GM21360 (cell line): ENCODE measurements at regions not wholly inside any gene's neighbourhood (a gene's known extent, or its start where the extent isn't known, plus 50 kb on each side); places are given as distances from the start of the nearest gene placed in this dataset.

Source experiments
- ATAC-seq: cut with Tn5 transposase; IDR thresholded peaks from one replicate; pipeline ENCODE4 v1.9.1; 2021; ENCODE audit warnings: mild to moderate bottlenecking, moderate library complexity; ENCODE audit not compliant: unreplicated experiment

DNA sequence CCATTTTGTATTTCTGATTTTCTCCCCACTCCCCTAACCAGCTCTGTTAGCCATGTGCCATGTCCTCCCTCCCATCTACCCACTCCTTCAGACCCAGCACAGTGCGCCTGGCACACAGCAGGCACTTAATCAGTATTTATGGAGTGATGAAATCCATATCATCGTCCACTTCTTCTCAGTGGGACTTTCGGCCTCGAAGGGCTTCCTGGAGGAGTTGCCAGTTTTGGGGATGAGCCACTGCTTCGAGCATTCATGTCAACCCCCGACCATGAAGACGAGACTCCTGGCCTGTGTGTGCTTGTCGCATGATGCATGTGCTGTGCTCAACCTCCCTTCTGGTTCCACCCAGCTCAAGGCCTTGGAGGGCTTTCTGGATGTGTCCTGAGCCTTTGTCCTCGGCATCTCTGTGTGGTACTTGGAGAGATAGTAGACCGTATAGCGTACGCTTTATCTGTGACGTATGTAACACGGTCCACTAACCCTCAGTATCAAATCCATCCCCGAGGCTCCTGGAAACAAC, 119.5 kb upstream of the RTL1 start:
- no peak for ATAC-seq

DNA sequence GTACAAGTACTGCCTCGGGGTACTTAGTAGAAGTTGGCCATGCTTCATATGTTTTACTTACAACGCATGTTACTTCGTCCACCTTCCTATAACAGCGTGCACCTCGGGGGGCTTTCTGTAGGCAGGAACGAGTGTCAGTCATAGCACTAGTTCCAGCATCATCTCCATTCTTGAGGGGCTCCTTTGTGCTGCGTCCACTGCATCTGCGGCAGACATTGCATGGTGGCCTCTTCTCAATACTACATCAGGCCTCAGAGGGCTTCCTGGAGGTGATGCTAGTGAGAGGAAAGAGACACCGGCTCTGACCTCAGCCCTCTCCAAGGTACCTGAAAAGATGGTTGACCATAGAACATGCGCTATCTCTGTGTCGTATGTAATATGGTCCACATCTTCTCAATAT, 121.2 kb upstream of the RTL1 start:
- ATAC-seq: no peak

DNA sequence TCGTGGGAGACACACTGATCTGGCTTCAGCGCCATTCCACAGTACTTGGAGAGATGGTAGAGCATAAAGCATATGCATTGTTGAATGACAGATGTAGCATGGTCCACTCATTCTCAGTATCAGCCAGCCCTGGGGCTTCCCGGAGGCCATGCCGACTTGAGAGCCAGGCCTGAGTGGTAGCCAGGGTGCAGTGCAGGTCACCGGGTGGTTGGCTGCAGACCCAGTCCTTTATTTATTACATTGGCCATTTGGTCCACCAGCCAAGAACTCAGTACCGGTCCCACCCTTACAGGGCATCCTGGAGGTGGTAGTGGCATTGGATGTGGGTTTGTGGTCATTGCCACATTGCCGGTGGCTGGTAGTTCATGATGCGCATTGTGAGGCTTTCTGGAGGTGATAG, 121.6 kb upstream of the RTL1 start:
- ATAC-seq: no peak

DNA sequence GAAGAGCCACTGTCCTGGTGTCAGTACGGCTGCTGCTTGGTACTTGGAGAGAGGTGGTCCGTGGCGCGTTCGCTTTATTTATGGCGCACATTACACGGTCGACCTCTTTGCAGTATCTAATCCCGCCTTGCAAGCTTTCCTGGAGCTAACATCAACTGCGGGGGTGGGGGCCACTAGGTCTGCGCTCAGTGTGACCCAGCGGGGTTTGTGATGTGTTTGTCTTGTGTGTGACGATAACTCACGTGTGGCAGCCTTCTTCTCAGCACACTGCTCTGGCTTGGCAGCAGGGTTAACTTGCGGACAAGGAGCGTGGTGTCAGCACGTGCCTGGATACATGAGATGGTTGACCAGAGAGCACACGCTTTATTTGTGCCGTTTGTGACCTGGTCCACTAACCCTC, 122.2 kb upstream of the RTL1 start:
- no peak for ATAC-seq

DNA sequence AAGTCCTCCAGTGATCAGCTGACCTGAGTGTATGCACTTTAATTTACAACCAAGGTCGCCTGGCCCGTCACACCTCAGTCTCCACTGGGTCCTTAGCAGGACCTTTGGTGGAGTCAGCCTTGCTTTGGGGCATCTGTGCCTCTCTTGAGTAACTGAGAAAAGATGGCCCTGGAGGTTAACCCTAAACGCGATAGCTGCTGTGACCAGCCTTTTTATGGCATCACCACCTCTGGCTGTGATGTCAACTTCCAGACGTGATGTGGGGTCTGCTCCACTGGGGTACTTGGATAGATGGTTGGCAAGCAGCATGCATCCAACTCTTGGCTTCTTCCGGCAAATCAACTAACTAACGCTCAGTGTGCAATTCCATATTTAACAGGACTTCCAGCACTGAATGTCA, 122.8 kb upstream of the RTL1 start:
- no peak for ATAC-seq

DNA sequence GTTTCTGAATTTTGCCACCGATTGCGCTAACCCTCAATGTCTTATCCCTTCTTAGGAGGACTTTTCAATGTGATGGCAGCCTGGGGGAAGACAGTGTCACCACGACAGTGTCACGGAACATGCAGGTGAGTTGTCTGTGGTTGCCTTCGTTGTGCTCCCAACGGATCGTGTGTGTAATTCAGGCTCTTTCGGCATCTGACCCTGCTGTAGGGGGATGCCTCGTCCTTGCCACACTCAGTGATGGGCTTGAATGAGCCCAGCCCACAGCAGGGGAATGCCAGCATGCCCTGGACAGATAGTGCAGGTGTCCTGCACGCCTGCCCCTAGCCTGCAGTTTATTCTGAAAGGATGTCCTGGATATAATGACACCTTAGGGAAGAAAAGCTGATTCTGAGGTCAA, 123.8 kb upstream of the RTL1 start:
- ATAC-seq: no peak

DNA sequence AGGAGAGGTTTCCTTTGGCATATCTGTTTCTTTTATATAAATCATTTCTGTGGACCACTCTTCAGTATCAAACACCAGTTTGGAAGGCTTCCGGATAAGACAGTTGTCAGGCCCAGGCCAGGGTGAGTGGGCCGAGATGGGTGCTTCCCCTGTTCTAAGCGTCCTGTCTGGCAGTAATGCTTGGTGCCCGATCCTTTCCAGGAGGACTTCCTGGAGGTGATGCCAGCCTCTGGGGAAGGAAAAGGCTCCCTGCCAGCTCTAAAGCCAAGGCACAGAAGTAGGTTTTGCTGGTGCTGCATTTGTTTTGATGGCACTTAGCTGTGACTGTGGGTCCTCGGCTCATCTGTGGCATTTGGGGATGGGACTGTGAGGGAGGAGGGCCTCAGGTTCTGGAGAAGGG, 124.4 kb upstream of the RTL1 start:
- ATAC-seq: no peak

DNA sequence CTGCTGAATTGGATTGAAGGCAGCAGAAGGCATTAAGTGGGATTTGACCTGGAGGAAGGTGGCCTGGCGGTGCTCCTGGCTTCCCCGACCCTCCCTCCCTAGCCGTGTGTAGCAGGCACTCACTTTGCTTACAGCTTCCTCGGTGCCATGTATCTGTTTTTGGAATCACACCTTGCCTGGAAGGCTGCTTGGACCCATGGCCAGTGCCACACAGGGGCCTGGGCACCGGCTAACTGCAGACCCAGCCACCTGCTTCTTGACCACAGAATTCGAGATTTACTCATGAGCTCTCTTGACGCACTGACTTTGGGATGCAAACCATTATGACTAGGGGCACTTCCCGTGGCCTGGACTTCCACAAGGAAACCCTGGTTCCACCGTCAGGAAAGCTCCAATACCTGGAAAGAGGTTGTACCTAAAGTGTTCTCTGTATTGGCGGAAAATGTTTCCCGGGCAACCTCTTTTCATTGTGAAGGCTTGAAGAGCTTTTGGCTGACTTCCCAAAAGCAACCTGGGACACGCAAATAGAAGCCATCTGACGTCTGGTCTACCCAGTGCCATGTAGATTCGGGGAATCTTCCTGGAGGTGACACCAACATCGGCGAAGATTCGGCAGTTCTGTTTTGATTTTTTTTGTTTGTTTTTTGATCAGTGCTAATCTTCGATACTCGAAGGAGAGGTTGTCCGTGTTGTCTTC, 125.6 kb upstream of the RTL1 start:
- no peak for ATAC-seq

DNA sequence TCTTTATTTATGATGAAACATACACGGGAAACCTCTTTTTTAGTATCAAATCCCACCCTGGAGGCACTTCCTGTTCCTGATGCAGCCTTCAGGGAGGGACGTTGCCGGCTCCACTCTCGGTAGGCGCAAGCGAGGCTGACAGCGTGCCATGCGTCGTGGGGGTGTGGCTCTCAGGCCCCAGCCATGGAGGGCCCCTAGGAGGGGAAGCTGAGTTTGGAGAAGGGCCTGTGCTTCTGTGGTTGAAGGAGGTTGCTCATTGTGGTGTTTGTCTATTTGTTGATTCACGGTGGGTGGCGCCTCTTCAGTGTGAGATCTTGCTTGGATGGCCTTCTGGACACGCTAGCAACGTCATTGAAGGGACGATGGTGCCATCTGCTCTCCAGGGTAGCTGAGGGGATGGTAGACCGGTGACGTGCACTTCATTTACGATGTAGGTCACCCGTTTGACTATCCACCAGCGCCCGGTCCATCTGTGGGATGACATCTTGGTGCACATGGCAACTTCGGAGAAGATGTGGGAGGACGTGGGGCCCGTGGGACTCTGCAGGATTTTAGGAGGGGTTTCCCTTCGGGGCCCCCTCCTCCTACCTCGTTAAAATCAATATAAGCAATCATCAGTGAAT, 126.3 kb upstream of the RTL1 start:
- no peak for ATAC-seq

DNA sequence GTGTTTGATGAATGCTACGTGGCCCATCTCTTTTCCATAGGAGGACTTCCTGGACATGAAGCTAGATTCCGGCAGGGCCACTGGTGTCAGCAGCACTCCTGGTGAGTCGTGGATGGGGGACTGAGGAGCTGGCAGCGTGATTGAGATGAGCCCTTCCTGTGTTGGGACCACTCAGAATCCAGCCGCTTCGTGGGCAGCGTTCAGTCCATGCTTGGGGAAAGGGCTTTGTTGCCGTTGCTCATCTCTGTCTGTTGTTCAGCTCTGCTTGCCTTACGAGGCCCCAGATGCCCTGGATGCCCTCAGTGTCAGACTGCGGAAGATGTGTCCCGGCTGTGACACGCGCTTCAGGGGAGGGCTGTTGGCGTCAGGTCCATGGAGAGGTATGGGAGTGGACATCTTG, 127.1 kb upstream of the RTL1 start:
- no peak for ATAC-seq

DNA sequence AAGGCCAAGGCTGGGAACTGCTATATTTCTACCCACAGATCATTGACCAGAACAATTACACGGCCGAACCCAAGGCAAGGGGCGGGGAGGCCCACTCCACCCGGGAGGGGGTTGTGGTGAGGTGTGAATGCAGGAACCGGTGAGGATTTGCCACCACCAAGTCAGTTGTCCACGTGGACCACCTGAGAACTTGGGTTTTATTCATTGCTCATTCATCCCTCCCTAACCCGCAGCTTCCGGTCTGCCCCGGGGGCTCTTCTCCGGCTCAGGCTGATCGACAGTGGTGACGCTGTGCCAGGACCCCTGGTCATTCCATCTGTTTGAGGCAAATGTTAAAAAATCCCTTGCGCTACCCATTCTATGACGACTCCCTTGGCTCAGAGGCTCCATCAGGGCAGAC, 127.7 kb upstream of the RTL1 start:
- no peak for ATAC-seq

DNA sequence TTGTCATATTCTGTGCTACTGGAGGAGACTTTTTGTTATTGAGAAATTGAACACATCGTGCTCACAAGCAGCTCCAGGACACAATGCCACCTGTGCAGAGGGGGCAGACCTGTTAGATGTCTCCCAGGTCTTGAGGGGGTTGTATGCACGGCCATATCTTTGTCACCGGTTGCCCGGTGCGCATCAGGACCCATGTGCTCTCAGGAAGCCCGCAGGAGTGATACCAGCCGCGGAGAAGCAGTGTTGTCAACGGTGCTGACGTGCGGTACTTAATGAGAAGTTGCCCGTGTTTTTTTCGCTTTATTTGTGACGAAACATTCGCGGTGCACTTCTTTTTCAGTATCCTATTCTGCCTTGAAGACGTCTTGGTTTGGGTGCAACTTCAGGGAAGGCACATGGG, 128.2 kb upstream of the RTL1 start:
- ATAC-seq: no peak

DNA sequence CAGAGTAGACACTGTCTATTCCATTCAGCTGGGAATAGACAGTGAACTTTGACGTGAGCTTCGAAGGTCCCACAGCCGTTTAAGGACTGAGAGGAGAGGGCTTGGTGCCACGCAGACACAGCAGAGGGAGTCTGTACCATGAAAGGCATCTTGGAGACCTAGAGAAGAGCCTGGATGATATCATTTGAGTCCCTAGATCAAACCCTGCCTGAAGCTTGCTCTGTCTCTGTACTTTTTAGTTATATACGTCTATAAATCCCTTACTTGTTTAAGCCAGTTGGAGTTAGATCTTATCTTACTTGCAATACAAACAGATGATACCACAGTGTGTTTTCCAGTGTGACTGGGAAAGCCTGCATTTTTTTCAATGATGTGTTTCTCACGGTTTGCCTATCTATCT, 128.9 kb upstream of the RTL1 start:
- no peak for ATAC-seq

DNA sequence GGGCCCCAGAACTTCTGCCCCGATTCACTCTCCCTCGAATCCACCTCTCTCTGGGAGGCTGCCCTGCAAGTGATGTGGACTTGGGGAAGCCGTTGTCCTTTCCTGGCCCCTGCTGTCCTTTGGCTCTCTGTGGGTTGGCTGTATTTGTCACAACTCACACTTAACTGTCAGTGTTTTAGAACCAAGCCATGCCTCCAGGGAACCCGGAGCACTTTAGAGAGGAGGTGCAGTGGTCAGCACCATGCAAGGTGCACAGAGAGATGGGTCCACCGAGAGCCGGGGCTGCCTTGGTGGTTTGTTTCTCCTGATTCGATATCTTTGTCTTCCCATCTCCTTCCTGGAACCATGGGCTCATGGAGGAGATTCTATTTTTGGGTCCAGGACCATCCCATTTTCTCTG, 129.5 kb upstream of the RTL1 start:
- no peak for ATAC-seq

DNA sequence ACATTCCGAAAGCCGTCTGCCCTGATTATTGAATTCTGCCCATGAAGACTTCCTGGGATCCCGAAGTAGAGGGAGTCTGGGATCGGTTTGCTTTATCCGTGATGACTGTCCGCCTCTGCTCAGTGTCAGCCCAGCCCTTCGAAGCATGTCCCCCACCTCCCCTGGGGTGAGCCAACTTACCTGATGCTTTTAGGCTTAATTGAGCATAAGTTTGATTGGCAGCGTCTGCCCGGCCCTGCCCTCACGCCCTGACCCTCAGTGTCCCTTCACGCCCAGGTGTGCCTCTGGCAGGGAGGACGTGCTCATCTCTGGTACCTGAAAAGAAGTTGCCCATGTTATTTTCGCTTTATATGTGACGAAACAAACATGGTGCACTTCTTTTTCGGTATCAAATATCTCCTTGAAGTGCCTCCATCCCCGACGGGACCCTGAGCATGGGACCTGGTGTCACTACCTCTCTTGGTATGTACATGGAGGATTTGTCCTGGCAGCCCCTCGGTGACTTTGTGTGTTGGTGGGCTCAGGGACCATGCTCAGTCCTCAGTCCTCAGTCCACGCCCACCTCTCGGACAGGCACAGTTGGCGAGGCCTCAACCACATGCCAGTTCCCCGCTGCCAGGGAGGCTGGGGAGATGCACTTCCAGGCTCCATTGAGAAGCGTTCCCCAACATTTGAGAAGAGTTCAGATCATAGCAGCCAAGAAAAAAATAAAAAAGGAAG, 130.1 kb upstream of the RTL1 start:
- ATAC-seq: no peak

DNA sequence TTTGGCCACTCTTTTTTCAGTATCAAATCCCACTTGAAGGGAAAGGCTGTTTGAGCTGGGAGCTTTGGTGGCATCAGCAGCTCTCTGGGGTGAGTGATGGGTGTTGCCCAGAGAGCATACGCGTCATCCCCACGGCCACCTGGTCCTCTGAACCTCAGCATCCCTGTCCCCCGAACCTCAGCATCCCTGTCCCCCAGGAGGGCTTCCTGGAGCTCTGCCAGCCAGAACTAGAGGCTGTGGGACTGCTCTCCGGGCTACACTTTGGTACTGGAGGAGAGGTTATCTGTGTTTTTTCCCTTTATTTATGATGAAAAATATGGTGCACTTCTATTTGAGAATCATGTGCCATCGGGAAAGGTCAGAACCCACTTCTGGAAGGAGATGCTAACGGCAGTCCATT, 131.5 kb upstream of the RTL1 start:
- no peak for ATAC-seq

DNA sequence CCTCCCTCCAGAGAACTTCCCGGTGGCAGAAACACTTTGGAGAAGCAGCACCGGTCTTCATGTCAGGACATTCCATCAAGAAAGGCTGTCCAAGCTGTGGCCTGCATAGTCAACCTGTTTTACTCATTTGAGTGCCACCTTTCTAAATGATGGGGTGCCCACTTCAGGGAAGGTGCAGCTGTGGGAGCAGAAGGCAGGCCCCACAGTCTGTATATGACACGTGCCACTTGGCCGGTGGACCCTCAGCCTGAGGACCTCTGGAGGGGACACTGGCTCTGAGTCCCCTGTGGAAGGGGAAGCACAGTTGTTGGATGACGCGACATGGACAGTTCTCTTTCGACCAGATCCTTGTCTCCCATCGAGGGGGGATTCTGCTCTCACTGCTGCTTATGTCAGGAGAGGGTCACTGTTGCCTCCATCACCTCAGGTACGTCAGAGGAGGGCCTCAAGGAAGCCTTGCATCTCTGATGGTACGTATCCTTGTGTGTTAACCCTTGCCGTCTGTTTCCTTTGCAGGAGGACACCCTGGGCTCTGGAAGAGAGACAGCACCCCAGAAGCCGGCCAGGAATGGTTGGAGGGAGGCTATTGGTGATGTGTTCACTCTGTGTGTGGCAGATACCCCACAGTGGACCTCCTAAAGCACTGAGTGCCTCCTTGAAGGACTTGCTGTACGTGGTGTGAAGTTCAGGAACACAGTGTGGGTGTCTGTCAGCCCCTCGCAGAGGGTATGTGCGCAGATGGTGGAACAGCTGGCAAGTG, 132.1 kb upstream of the RTL1 start:
- no peak for ATAC-seq

DNA sequence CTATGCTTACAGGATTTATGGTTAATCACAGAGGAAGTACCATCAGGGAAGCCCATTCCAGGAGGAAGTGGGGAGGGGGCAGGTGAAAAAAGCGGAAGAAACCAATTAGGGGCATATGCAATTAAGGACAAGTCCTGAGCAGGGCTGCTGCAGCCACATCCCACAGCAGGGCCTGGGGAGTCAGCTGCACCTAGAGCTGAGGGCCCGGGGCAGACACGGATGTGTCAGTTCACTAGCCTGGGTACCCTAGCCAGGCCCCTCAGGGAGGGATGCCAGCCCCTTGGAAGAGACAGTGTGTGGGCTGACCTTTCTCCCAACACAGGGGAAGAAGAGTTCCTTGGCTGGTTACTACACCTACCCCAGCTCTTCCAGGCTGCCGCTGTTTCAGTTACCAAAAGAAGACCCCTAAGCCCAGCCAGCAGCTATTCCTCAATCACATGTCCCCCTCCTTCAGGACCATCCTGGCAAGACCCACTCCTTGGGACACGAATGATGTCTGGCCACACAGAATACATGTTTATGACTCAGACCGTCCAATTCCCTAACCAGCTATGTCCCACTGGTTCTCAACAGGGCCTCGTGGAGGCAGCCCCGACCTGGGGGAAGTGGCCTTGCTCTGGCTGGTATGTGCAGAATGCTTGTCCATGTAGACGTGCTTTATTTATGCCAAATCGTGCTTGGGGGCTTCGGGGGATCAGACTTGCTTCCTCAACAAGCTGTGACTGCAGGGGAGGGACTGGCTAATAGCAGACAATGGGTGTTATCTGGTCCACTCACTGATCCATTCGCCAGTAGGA, 133.7 kb upstream of the RTL1 start:
- ATAC-seq: no peak

DNA sequence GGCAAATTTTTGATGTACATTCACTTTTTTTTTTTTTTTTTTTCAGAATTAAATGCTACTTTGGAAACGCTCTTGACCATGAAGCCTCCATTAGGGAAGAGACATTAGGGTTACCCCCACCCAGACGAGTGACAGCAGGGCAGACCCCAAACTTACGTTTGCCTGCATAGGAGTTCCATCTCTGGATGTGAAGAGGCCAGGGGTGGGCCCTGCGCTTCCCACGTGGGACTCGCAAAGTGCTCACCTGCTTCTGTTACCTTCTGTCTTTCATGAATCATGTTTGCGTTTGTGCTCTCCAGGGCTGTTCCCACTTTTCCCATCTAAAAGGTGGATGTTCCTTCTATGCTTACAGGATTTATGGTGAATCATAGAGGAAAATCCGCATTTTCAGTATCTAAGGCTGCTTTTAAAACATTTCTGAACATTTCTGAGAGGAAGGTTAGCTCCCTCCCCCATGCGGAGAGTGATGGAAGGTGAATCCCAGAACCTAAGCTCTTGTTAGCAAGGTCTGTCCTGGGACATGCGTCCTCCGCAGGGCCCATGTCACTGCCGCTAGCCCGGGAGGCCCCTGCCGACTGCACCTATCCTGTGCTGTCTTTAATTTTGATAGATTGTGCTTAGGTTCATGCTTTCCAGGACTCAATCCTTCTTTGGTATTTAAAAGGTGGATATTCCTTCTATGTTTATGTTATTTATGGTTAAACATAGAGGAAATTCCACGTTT, 135.7 kb upstream of the RTL1 start:
- no peak for ATAC-seq

DNA sequence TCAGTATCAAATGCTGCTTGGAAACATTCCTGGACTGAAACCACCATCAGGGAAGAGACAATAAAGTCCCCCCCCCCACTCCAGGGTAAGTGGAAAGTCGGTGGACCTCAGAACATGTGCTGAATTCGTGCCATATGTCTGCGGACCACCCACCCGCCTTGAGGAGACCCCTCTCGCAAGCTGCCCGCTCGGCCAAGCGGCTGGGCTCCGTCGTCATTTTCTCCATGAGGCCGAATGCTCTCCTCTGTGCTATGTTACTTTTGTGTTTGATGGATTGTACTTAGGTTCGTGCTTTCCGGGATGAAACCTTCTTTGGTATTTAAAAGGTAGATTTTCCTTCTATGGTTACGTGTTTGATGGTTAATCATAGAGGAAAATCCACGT, 136.2 kb upstream of the RTL1 start:
- no peak for ATAC-seq
